Thyroid gland (tissue), 4 donors: ENCODE measurements at regions not wholly inside any gene's neighbourhood (a gene's known extent, or its start where the extent isn't known, plus 50 kb on each side); places are given as distances from the start of the nearest gene placed in this dataset.

Experiments used
- POLR2A ChIP-seq, 2 donors: fragments of 450-650 bp; IDR thresholded peaks; one replicate each; pipeline ENCODE4 v1.6.1; 2017; ENCODE audit warnings: antibody characterized with exemption in 2 of 2, mild to moderate bottlenecking in 2 of 2, moderate library complexity in 1 of 2
- TF ChIP-seq, protein P1 (sequence below), 6 experiments: fragments of 200-600 bp in 3 of 6; fragments of 450-650 bp in 3 of 6; sonication (generic) in 3 of 6; IDR thresholded peaks; one replicate each; pipeline ENCODE4 v1.5.1; 2016 to 2019; ENCODE audit warnings: antibody characterized with exemption in 6 of 6, mild to moderate bottlenecking in 2 of 6, inconsistent platforms in 1 of 6, moderate library complexity in 1 of 6

DNA sequence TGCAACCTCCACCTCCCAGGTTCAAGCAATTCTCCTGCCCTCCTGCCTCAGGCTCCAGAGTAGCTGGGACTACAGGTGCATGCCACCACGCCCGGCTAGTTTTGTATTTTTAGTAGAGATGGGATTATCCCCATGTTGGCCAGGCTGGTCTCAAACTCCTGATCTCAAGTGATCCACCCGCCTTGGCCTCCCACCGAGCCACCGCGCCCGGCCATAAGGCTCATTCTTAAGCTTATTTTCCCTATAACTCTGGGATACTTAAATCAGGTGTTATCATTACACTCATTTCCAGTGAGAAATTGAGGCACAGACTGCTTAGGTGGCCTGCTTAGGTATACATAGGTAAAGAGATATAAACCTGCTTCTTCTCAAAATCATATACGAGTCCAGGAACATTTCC lies 188.3 kb upstream of the MTNR1B start:
- TF ChIP-seq, protein P1, sequence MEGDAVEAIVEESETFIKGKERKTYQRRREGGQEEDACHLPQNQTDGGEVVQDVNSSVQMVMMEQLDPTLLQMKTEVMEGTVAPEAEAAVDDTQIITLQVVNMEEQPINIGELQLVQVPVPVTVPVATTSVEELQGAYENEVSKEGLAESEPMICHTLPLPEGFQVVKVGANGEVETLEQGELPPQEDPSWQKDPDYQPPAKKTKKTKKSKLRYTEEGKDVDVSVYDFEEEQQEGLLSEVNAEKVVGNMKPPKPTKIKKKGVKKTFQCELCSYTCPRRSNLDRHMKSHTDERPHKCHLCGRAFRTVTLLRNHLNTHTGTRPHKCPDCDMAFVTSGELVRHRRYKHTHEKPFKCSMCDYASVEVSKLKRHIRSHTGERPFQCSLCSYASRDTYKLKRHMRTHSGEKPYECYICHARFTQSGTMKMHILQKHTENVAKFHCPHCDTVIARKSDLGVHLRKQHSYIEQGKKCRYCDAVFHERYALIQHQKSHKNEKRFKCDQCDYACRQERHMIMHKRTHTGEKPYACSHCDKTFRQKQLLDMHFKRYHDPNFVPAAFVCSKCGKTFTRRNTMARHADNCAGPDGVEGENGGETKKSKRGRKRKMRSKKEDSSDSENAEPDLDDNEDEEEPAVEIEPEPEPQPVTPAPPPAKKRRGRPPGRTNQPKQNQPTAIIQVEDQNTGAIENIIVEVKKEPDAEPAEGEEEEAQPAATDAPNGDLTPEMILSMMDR (IDR thresholded peaks at IDR 0.05) = no peak
- no peak for TF ChIP-seq POLR2A (IDR thresholded peaks at IDR 0.05)
